ENCODE measurements at regions not wholly inside any gene's neighbourhood (a gene's known extent, or its start where the extent isn't known, plus 50 kb on each side); places are given as distances from the start of the nearest gene placed in this dataset.

DNA sequence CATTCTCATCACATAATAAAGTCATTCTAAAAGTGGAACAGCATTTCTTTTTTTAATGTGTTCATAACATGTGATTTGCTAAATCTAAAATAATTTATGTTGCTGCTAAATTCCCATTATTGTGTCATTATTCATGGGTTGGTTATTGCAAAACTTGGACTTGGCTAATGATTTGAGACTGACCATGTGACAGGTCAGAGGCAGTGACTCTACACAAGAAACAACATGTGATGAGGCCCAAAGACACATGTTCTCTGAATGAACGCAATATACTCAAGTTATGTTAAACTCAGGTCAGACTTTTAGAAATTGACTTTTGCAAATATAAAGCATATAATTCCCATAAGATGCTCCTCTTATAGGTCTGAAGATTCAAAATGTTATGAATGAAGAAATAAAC is 566.1 kb downstream of the TBL1XR1 start:
- TF ChIP-seq POLR2A (IDR thresholded peaks at IDR 0.05), result no peak
- TF ChIP-seq CTCF (IDR thresholded peaks at IDR 0.05), result no peak

All from lower leg skin (tissue), 3 donors.